H1 (cell line): ENCODE measurements at regions not wholly inside any gene's neighbourhood (a gene's known extent, or its start where the extent isn't known, plus 50 kb on each side); places are given as distances from the start of the nearest gene placed in this dataset.

Source experiments
- CTCF ChIA-PET: fragments of 300-600 bp; sonication (Branson Sonifier 250); formaldehyde crosslinking; loops from one replicate; lab custom pipeline; 2021; ENCODE audit not compliant: partially characterized antibody; lab: Charles Lee
- POLR2A ChIA-PET: fragments of 300-600 bp; sonication (Branson Sonifier 250); formaldehyde crosslinking; loops from one replicate; lab custom pipeline; 2021; ENCODE audit warnings: inconsistent platforms; ENCODE audit not compliant: partially characterized antibody; lab: Charles Lee
- DNase-seq, 2 experiments: peaks; one replicate each; pipeline versions ENCODE4 v3.0.0 to v3.0.0-alpha.2; 2010 to 2022; ENCODE audit warnings: low spot score in 2 of 2, low read depth in 1 of 2, mixed read lengths in 1 of 2
- FAIRE-seq: peaks from 2 replicates; lab custom pipeline; 2011; peaks lifted over from hg19 to GRCh38; lab: Jason Lieb, UNC
- H2AFZ ChIP-seq: 2 replicates; pipeline ENCODE4 v1.8.1; 2012; ENCODE audit warnings: low read length, inconsistent platforms
- H2AK5ac ChIP-seq: 2 replicates; pipeline ENCODE4 v1.6.1; 2013; ENCODE audit warnings: low read depth, low read length
- H2BK120ac ChIP-seq: replicated peaks from 2 replicates; pipeline ENCODE3; 2013; ENCODE audit warnings: low read depth, low read length, inconsistent platforms
- H2BK12ac ChIP-seq: 2 replicates; pipeline ENCODE4 v1.6.1; 2013; ENCODE audit warnings: low read depth, low read length
- H2BK15ac ChIP-seq: 2 replicates; pipeline ENCODE4 v1.6.1; 2013; ENCODE audit warnings: low read length
- H2BK20ac ChIP-seq: 2 replicates; pipeline ENCODE4 v1.6.1; 2013; ENCODE audit warnings: low read length
- H2BK5ac ChIP-seq: 2 replicates; pipeline ENCODE4 v1.6.1; 2013; ENCODE audit warnings: low read depth, low read length
- H3K14ac ChIP-seq: 2 replicates; pipeline ENCODE4 v1.6.1; 2013; ENCODE audit warnings: inconsistent platforms; ENCODE audit not compliant: insufficient read length
- H3K18ac ChIP-seq: 2 replicates; pipeline ENCODE4 v1.6.1; 2013; ENCODE audit warnings: low read length; ENCODE audit errors: extremely low read depth
- H3K23ac ChIP-seq: 2 replicates; pipeline ENCODE4 v1.6.1; 2013; ENCODE audit warnings: inconsistent platforms; ENCODE audit not compliant: insufficient read length
- H3K23me2 ChIP-seq: 2 replicates; pipeline ENCODE4 v1.6.1; 2013; ENCODE audit warnings: low read depth, low read length
- H3K27ac ChIP-seq: 2 replicates; pipeline ENCODE4 v1.6.1; 2011; ENCODE audit warnings: low read depth, low read length, inconsistent platforms
- H3K27me3 ChIP-seq, 4 experiments: replicated peaks in 1 of 4; 1 replicate in 1 of 4; 2 replicates in 3 of 4; pipeline versions ENCODE4 v1.6.1 to v1.8.1; 2011 to 2013; ENCODE audit warnings: low read length in 3 of 4, mild to moderate bottlenecking in 3 of 4, inconsistent platforms in 2 of 4, mixed read lengths in 2 of 4, moderate library complexity in 1 of 4; ENCODE audit not compliant: control insufficient read depth in 3 of 4, insufficient read depth in 3 of 4; ENCODE audit errors: extremely low read depth in 1 of 4
- H3K36me3 ChIP-seq, 4 experiments: 2 replicates each; pipeline versions ENCODE4 v1.6.1 to v1.8.1; 2011 to 2013; ENCODE audit warnings: mild to moderate bottlenecking in 4 of 4, low read length in 3 of 4, moderate library complexity in 2 of 4, control low read depth in 1 of 4, inconsistent platforms in 1 of 4; ENCODE audit not compliant: insufficient read depth in 4 of 4, control insufficient read depth in 2 of 4
- H3K4ac ChIP-seq: replicated peaks from 2 replicates; pipeline ENCODE3; 2013; ENCODE audit warnings: low read length, low read depth, mixed read lengths, inconsistent platforms; ENCODE audit not compliant: insufficient read length
- H3K4me1 ChIP-seq, 4 experiments: replicated peaks in 1 of 4; 1 replicate in 1 of 4; 2 replicates in 3 of 4; pipeline versions ENCODE4 v1.6.1 to v1.8.1; 2011 to 2013; ENCODE audit warnings: low read length in 3 of 4, inconsistent platforms in 2 of 4, mixed read lengths in 1 of 4; ENCODE audit not compliant: insufficient read depth in 4 of 4, control insufficient read depth in 3 of 4
- H3K4me2 ChIP-seq, 2 experiments: 2 replicates each; pipeline versions ENCODE4 v1.6.1 to v1.8.1; 2011 to 2013; ENCODE audit warnings: low read depth in 2 of 2, low read length in 2 of 2, control low read depth in 1 of 2, inconsistent platforms in 1 of 2, mild to moderate bottlenecking in 1 of 2; ENCODE audit not compliant: insufficient read depth in 1 of 2
- H3K4me3 ChIP-seq, 4 experiments: fragments of 200-600, 300-600 bp in 1 of 4; sonication (generic), shearing (Covaris generic), sonication (Bioruptor Twin) in 1 of 4; 2 replicates each; pipeline versions ENCODE4 v1.5.1 to v1.8.1; 2011 to 2016; ENCODE audit warnings: low read length in 4 of 4, low read depth in 3 of 4, control low read depth in 2 of 4, inconsistent platforms in 2 of 4, mild to moderate bottlenecking in 2 of 4, mixed read lengths in 1 of 4, moderate library complexity in 1 of 4; ENCODE audit not compliant: insufficient read depth in 2 of 4; ENCODE audit errors: extremely low read depth in 1 of 4
- H3K56ac ChIP-seq: replicated peaks from 2 replicates; pipeline ENCODE3; 2013; ENCODE audit warnings: low read depth, mild to moderate bottlenecking, mixed read lengths, low read length, inconsistent platforms; ENCODE audit not compliant: insufficient read length
- H3K79me1 ChIP-seq: 2 replicates; pipeline ENCODE4 v1.6.1; 2013; ENCODE audit warnings: low read depth, low read length, control low read depth
- H3K79me2 ChIP-seq, 2 experiments: 2 replicates each; pipeline versions ENCODE4 v1.6.1 to v1.8.1; 2012 to 2013; ENCODE audit warnings: low read length in 2 of 2, mild to moderate bottlenecking in 2 of 2, inconsistent platforms in 1 of 2; ENCODE audit not compliant: insufficient read depth in 2 of 2, control insufficient read depth in 1 of 2
- H3K9ac ChIP-seq, 4 experiments: replicated peaks in 1 of 4; 1 replicate in 1 of 4; 2 replicates in 3 of 4; pipeline versions ENCODE4 v1.6.1 to v1.8.1; 2011 to 2013; ENCODE audit warnings: low read depth in 3 of 4, low read length in 3 of 4, control low read depth in 2 of 4, mild to moderate bottlenecking in 2 of 4, moderate library complexity in 2 of 4, inconsistent platforms in 1 of 4; ENCODE audit errors: extremely low read depth in 1 of 4
- H3K9me3 ChIP-seq, 2 experiments: 2 replicates each; pipeline versions ENCODE4 v1.6.1 to v1.8.1; 2012 to 2013; ENCODE audit warnings: mild to moderate bottlenecking in 2 of 2, moderate library complexity in 2 of 2, control low read depth in 1 of 2, inconsistent platforms in 1 of 2, low read depth in 1 of 2, low read length in 1 of 2, mixed read lengths in 1 of 2; ENCODE audit not compliant: insufficient read depth in 2 of 2
- H4K20me1 ChIP-seq, 2 experiments: replicated peaks in 1 of 2; 2 replicates each; pipeline versions ENCODE3 to v1.8.1; 2011 to 2013; ENCODE audit warnings: inconsistent platforms in 2 of 2, low read length in 2 of 2, mild to moderate bottlenecking in 1 of 2; ENCODE audit not compliant: insufficient read depth in 2 of 2, control insufficient read depth in 1 of 2
- H4K5ac ChIP-seq: 2 replicates; pipeline ENCODE4 v1.6.1; 2013; ENCODE audit warnings: low read length, low read depth, mixed read lengths, inconsistent platforms; ENCODE audit not compliant: insufficient read length
- H4K8ac ChIP-seq: 2 replicates; pipeline ENCODE4 v1.8.0; 2013; ENCODE audit warnings: mild to moderate bottlenecking, moderate library complexity, low read length, inconsistent platforms; ENCODE audit not compliant: insufficient read depth; ENCODE audit errors: extremely low read depth
- H4K91ac ChIP-seq: replicated peaks from 2 replicates; pipeline ENCODE3; 2013; ENCODE audit warnings: low read length, mixed read lengths, inconsistent platforms; ENCODE audit not compliant: insufficient read length
- FOSL1 ChIP-seq: IDR thresholded peaks from 2 replicates; pipeline ENCODE4 v1.6.1; 2011; ENCODE audit warnings: mild to moderate bottlenecking, low read depth, low read length, moderate library complexity; ENCODE audit not compliant: insufficient read depth
- SIN3A ChIP-seq, 2 experiments: IDR thresholded peaks in 1 of 2; conservative IDR thresholded peaks in 1 of 2; 2 replicates each; pipeline ENCODE4 v1.6.1; 2011 to 2012; ENCODE audit warnings: low read length in 2 of 2, improper control_type of control experiment in 1 of 2, low read depth in 1 of 2, mild to moderate bottlenecking in 1 of 2
- SP2 ChIP-seq: IDR thresholded peaks from 2 replicates; pipeline ENCODE4 v1.6.1; 2012; ENCODE audit warnings: mild to moderate bottlenecking, low read length, inconsistent platforms
- TEAD4 ChIP-seq: IDR thresholded peaks from 2 replicates; pipeline ENCODE4 v1.6.1; 2012; ENCODE audit warnings: low read depth, low read length, inconsistent platforms, mixed read lengths
- USF2 ChIP-seq: IDR thresholded peaks from 2 replicates; pipeline ENCODE4 v1.6.1; 2011; ENCODE audit warnings: low read length, improper control_type of control experiment
- YY1 ChIP-seq: IDR thresholded peaks from 2 replicates; pipeline ENCODE4 v1.6.1; 2011; ENCODE audit warnings: low read depth, mild to moderate bottlenecking, low read length
- WGBS, 2 experiments: shearing (Covaris generic) in 1 of 2; methylation state at CpG; one replicate each; pipeline versions ENCODE4 v1.1.6 to v1.1.7; 2013 to 2015; ENCODE audit warnings: low lambda C conversion rate in 2 of 2, mixed read lengths in 2 of 2, inconsistent platforms in 1 of 2, low coverage in 1 of 2, missing lambda C conversion rate in 1 of 2; ENCODE audit not compliant: insufficient replicate concordance in 2 of 2, insufficient coverage in 1 of 2, insufficient read length in 1 of 2; ENCODE audit errors: extremely low coverage in 1 of 2, missing lambda C conversion rate in 1 of 2; 5-methylcytosine and 5-hydroxymethylcytosine counted together

- TF ChIP-seq TEAD4: no peak
- TF ChIP-seq YY1: no peak
- no peak for TF ChIP-seq FOSL1
- no peak for TF ChIP-seq SIN3A (conservative IDR thresholded peaks at IDR 0.05 in 1 of 2, IDR thresholded peaks at IDR 0.05 in 1 of 2; ENCODE audit: low read depth in 1 of 2, low read length in 2 of 2)
- TF ChIP-seq SP2: no peak; the same call in 1 of the 2 replicates
- TF ChIP-seq USF2: no peak
Measured at GRCh38 chr2:138252587-138252986, 249.0 kb upstream of the SPOPL start.

More at GRCh38 chr2:138252587-138252986, 249.0 kb upstream of the SPOPL start:
- Histone ChIP-seq H2BK5ac (no peak overlapping the region), H4K8ac (no peak overlapping the region), H3K56ac (no peak overlapping the region), H2BK20ac (no peak overlapping the region), H2BK120ac (no peak overlapping the region), H3K9ac (no peak overlapping the region), H3K4me2 (no peak overlapping the region), H3K4me1 (peaks cover 0 to 4% (median 2%) of the 10 kb centered on the region in 4 experiments; a peak in 2 of 7 replicates), H3K23me2 (no peaks in the 10 kb centered on the region), H3K14ac (no peak overlapping the region), H3K27me3 (no peaks in the 10 kb centered on the region), H3K36me3 (no peaks in the 10 kb centered on the region), H3K79me1 (no peaks in the 10 kb centered on the region), H3K4ac (no peak overlapping the region), H2AK5ac (no peak overlapping the region), H3K9me3 (no peaks in the 10 kb centered on the region), H3K4me3 (no peak overlapping the region), H3K18ac (no peak overlapping the region), H2BK12ac (no peak overlapping the region), H3K27ac (no peak overlapping the region), H4K91ac (no peak overlapping the region), H3K79me2 (no peaks in the 10 kb centered on the region), H3K23ac (no peak overlapping the region), H2BK15ac (no peak overlapping the region), H4K20me1 (no peaks in the 10 kb centered on the region), H4K5ac (no peak overlapping the region), H2AFZ (no peak overlapping the region)
- CTCF ChIA-PET: interaction anchor here (0.6 to 1.0 kb wide), 4 partner anchors 15 to 594 kb away, joined by 3 to 6 read pairs (median 4); no protein-coding TSS in a partner anchor
- WGBS, 2 experiments: 88% methylated on average over 1 of the region's 1 CpG; no CpG with 5 or more reads in 1 of the 2 experiments
- FAIRE-seq (no peak), DNase-seq (no peak)
- POLR2A ChIA-PET: no interaction called here
